IgD-negative memory B cell (primary cell): ENCODE measurements at regions not wholly inside any gene's neighbourhood (a gene's known extent, or its start where the extent isn't known, plus 50 kb on each side); places are given as distances from the start of the nearest gene placed in this dataset.

Experiments
- H3K27ac Mint-ChIP-seq, 3 donors: one replicate each; pipeline ENCODE4 v1.8.0; 2020 to 2022; ENCODE audit warnings: mild to moderate bottlenecking in 3 of 3, mixed read lengths in 3 of 3, moderate library complexity in 1 of 3
- H3K27me3 Mint-ChIP-seq: one replicate; pipeline ENCODE4 v1.8.0; 2021; ENCODE audit warnings: mixed read lengths
- H3K36me3 Mint-ChIP-seq: one replicate; pipeline ENCODE4 v1.8.0; 2020; ENCODE audit warnings: mild to moderate bottlenecking, mixed read lengths
- H3K4me1 Mint-ChIP-seq, 3 donors: one replicate each; pipeline ENCODE4 v1.8.0; 2020 to 2022; ENCODE audit warnings: mixed read lengths in 3 of 3, mild to moderate bottlenecking in 1 of 3
- H3K4me3 Mint-ChIP-seq, 4 donors: one replicate each; pipeline ENCODE4 v1.8.0; 2020 to 2022; ENCODE audit warnings: mild to moderate bottlenecking in 4 of 4, mixed read lengths in 4 of 4, moderate library complexity in 3 of 4
- H3K9me3 Mint-ChIP-seq, 3 donors: one replicate each; pipeline ENCODE4 v1.8.0; 2020 to 2021; ENCODE audit warnings: mixed read lengths in 3 of 3, mild to moderate bottlenecking in 1 of 3

GRCh38 chr1:73604739-73605138 is 593.2 kb downstream of the LRRIQ3 start:
- H3K4me3 Mint-ChIP-seq = no peak overlapping the region
- H3K9me3 Mint-ChIP-seq = peaks cover 2 to 8% (median 3%) of the 10 kb centered on the region in 3 donors
- no peaks in the 10 kb centered on the region for H3K4me1 Mint-ChIP-seq
- H3K27ac Mint-ChIP-seq = no peak overlapping the region
- no peaks in the 10 kb centered on the region for H3K27me3 Mint-ChIP-seq
- H3K36me3 Mint-ChIP-seq = peaks cover 2% of the 10 kb centered on the region

- Mint-ChIP-seq H3K36me3 (peaks cover 2% of the 10 kb centered on the region), H3K27ac (no peak overlapping the region), H3K4me3 (no peak overlapping the region), H3K4me1 (no peaks in the 10 kb centered on the region), H3K27me3 (no peaks in the 10 kb centered on the region), H3K9me3 (peaks cover 2 to 9% (median 2%) of the 10 kb centered on the region in 3 donors)
Observed at GRCh38 chr1:73604211-73604610, 593.8 kb downstream of the LRRIQ3 start.

- H3K36me3 Mint-ChIP-seq = no peaks in the 10 kb centered on the region
- peaks cover 0 to 14% (median 3%) of the 10 kb centered on the region in 3 donors for H3K9me3 Mint-ChIP-seq
- no peaks in the 10 kb centered on the region for H3K27me3 Mint-ChIP-seq
- H3K4me3 Mint-ChIP-seq = no peak overlapping the region
- no peaks in the 10 kb centered on the region for H3K4me1 Mint-ChIP-seq
- no peak overlapping the region for H3K27ac Mint-ChIP-seq
Observed at GRCh38 chr1:73593804-73594203, 604.2 kb downstream of the LRRIQ3 start.

- Mint-ChIP-seq H3K27ac (no peak overlapping the region), H3K27me3 (no peaks in the 10 kb centered on the region), H3K9me3 (peaks cover under 1 to 13% (median 3%) of the 10 kb centered on the region in 3 donors), H3K4me1 (no peaks in the 10 kb centered on the region), H3K4me3 (no peak overlapping the region), H3K36me3 (no peaks in the 10 kb centered on the region)
Observed at GRCh38 chr1:73593364-73593763, 604.6 kb downstream of the LRRIQ3 start.

- no peaks in the 10 kb centered on the region for H3K4me1 Mint-ChIP-seq
- peaks cover 0 to 4% (median 2%) of the 10 kb centered on the region in 3 donors for H3K9me3 Mint-ChIP-seq
- H3K27ac Mint-ChIP-seq = no peak overlapping the region
- H3K36me3 Mint-ChIP-seq = no peaks in the 10 kb centered on the region
- H3K4me3 Mint-ChIP-seq = no peak overlapping the region
- peaks cover 1% of the 10 kb centered on the region for H3K27me3 Mint-ChIP-seq
Observed at GRCh38 chr1:73587080-73587479, 610.9 kb downstream of the LRRIQ3 start.

GRCh38 chr1:73577206-73577605 is 620.8 kb downstream of the LRRIQ3 start:
- Mint-ChIP-seq H3K27me3 (no peaks in the 10 kb centered on the region), H3K4me3 (no peak overlapping the region), H3K9me3 (peaks cover 6 to 17% (median 8%) of the 10 kb centered on the region in 3 donors), H3K27ac (no peak overlapping the region), H3K36me3 (peaks cover 2% of the 10 kb centered on the region), H3K4me1 (peaks cover 0 to 2% (median 1%) of the 10 kb centered on the region in 3 donors)

GRCh38 chr1:73576083-73576482 is 621.9 kb downstream of the LRRIQ3 start:
- Mint-ChIP-seq H3K36me3 (peaks cover 2% of the 10 kb centered on the region), H3K9me3 (peaks cover 3 to 12% (median 6%) of the 10 kb centered on the region in 3 donors), H3K4me3 (no peak overlapping the region), H3K4me1 (peaks cover 0 to 2% (median 1%) of the 10 kb centered on the region in 3 donors), H3K27ac (no peak overlapping the region), H3K27me3 (no peaks in the 10 kb centered on the region)

GRCh38 chr1:73564294-73564693 is 633.7 kb downstream of the LRRIQ3 start:
- Mint-ChIP-seq H3K27ac (no peak overlapping the region), H3K9me3 (peaks cover 0 to 13% (median 5%) of the 10 kb centered on the region in 3 donors), H3K36me3 (no peaks in the 10 kb centered on the region), H3K4me3 (no peak overlapping the region), H3K4me1 (no peaks in the 10 kb centered on the region), H3K27me3 (no peaks in the 10 kb centered on the region)

- Mint-ChIP-seq H3K27me3 (no peaks in the 10 kb centered on the region), H3K4me1 (no peaks in the 10 kb centered on the region), H3K4me3 (no peak overlapping the region), H3K27ac (no peak overlapping the region), H3K36me3 (no peaks in the 10 kb centered on the region), H3K9me3 (peaks cover 3 to 10% (median 5%) of the 10 kb centered on the region in 3 donors)
Observed at GRCh38 chr1:73556270-73556669, 641.7 kb downstream of the LRRIQ3 start.

GRCh38 chr1:73537400-73537799 is 660.6 kb downstream of the LRRIQ3 start:
- Mint-ChIP-seq H3K36me3 (no peaks in the 10 kb centered on the region), H3K9me3 (peaks cover 0 to 17% (median 2%) of the 10 kb centered on the region in 3 donors), H3K27ac (no peak overlapping the region), H3K4me1 (peaks cover 0 to 2% (median 0%) of the 10 kb centered on the region in 3 donors), H3K4me3 (no peak overlapping the region), H3K27me3 (no peaks in the 10 kb centered on the region)

- Mint-ChIP-seq H3K4me1 (no peaks in the 10 kb centered on the region), H3K4me3 (no peak overlapping the region), H3K27ac (no peak overlapping the region), H3K36me3 (no peaks in the 10 kb centered on the region), H3K9me3 (peaks cover 0 to 4% (median 2%) of the 10 kb centered on the region in 3 donors), H3K27me3 (no peaks in the 10 kb centered on the region)
Observed at GRCh38 chr1:73517603-73518191, 680.3 kb downstream of the LRRIQ3 start.

- H3K27ac Mint-ChIP-seq = no peak overlapping the region
- H3K27me3 Mint-ChIP-seq = no peaks in the 10 kb centered on the region
- H3K36me3 Mint-ChIP-seq = no peaks in the 10 kb centered on the region
- H3K4me1 Mint-ChIP-seq = no peaks in the 10 kb centered on the region
- H3K9me3 Mint-ChIP-seq = peaks cover 2 to 4% (median 2%) of the 10 kb centered on the region in 3 donors
- H3K4me3 Mint-ChIP-seq = no peak overlapping the region
Observed at GRCh38 chr1:73516451-73516850, 681.5 kb downstream of the LRRIQ3 start.

GRCh38 chr1:73511038-73511437 is 686.9 kb downstream of the LRRIQ3 start:
- H3K4me3 Mint-ChIP-seq = no peak overlapping the region
- no peaks in the 10 kb centered on the region for H3K36me3 Mint-ChIP-seq
- no peaks in the 10 kb centered on the region for H3K4me1 Mint-ChIP-seq
- H3K27me3 Mint-ChIP-seq = no peaks in the 10 kb centered on the region
- peaks cover 0 to 5% (median 2%) of the 10 kb centered on the region in 3 donors for H3K9me3 Mint-ChIP-seq
- H3K27ac Mint-ChIP-seq = no peak overlapping the region

GRCh38 chr1:73500154-73500553 is 697.8 kb downstream of the LRRIQ3 start:
- H3K4me3 Mint-ChIP-seq = no peak overlapping the region
- no peak overlapping the region for H3K27ac Mint-ChIP-seq
- H3K4me1 Mint-ChIP-seq = no peaks in the 10 kb centered on the region
- H3K36me3 Mint-ChIP-seq = no peaks in the 10 kb centered on the region
- H3K9me3 Mint-ChIP-seq = peaks cover 0 to 3% (median 0%) of the 10 kb centered on the region in 3 donors
- H3K27me3 Mint-ChIP-seq = no peaks in the 10 kb centered on the region

- Mint-ChIP-seq H3K27me3 (no peaks in the 10 kb centered on the region), H3K4me3 (no peak overlapping the region), H3K4me1 (no peaks in the 10 kb centered on the region), H3K36me3 (no peaks in the 10 kb centered on the region), H3K9me3 (peaks cover 0 to 3% (median 0%) of the 10 kb centered on the region in 3 donors), H3K27ac (no peak overlapping the region)
Observed at GRCh38 chr1:73499671-73500070, 698.3 kb downstream of the LRRIQ3 start.

GRCh38 chr1:73491621-73492020 is 706.4 kb downstream of the LRRIQ3 start:
- no peak overlapping the region for H3K4me3 Mint-ChIP-seq
- no peaks in the 10 kb centered on the region for H3K4me1 Mint-ChIP-seq
- H3K36me3 Mint-ChIP-seq = no peaks in the 10 kb centered on the region
- no peaks in the 10 kb centered on the region for H3K27me3 Mint-ChIP-seq
- H3K9me3 Mint-ChIP-seq = peaks cover 0 to 13% (median 10%) of the 10 kb centered on the region in 3 donors
- no peak overlapping the region for H3K27ac Mint-ChIP-seq
